RWPE2 (cell line): ENCODE measurements at regions not wholly inside any gene's neighbourhood (a gene's known extent, or its start where the extent isn't known, plus 50 kb on each side); places are given as distances from the start of the nearest gene placed in this dataset.

Experiments
- ATAC-seq: fragments of 200-7000 bp; cut with Tn5 transposase; 3 replicates; pipeline ENCODE4 v1.9.1; 2021; ENCODE audit warnings: low read depth
- DNase-seq: peaks from one replicate; pipeline ENCODE4 v3.0.0-alpha.2; 2020; ENCODE audit warnings: low spot score
- H3K27ac ChIP-seq: fragments of 450-650 bp; 2 replicates; pipeline ENCODE4 v1.5.1; 2017; ENCODE audit warnings: mild to moderate bottlenecking; ENCODE audit not compliant: poor library complexity, severe bottlenecking
- H3K27me3 ChIP-seq: fragments of 250-450 bp; sonication (Bioruptor Pico); 2 replicates; pipeline ENCODE4 v1.5.1; 2021; ENCODE audit warnings: mild to moderate bottlenecking, moderate library complexity; ENCODE audit not compliant: insufficient read depth, poor library complexity, severe bottlenecking
- H3K36me3 ChIP-seq: fragments of 250-450 bp; sonication (Bioruptor Pico); 2 replicates; pipeline ENCODE4 v1.5.1; 2020; ENCODE audit warnings: low read depth, mild to moderate bottlenecking, moderate library complexity
- H3K4me1 ChIP-seq: fragments of 250-450 bp; sonication (Bioruptor Pico); 2 replicates; pipeline ENCODE4 v1.5.1; 2021; ENCODE audit warnings: mild to moderate bottlenecking, moderate library complexity; ENCODE audit not compliant: insufficient read depth, poor library complexity, severe bottlenecking
- H3K4me3 ChIP-seq: fragments of 250-450 bp; sonication (Bioruptor Pico); 2 replicates; pipeline ENCODE4 v1.5.1; 2021; ENCODE audit warnings: mild to moderate bottlenecking, moderate library complexity; ENCODE audit not compliant: severe bottlenecking
- H3K9me3 ChIP-seq: fragments of 250-450 bp; sonication (Bioruptor Pico); 2 replicates; pipeline ENCODE4 v1.5.1; 2021; ENCODE audit warnings: mild to moderate bottlenecking, moderate library complexity; ENCODE audit not compliant: severe bottlenecking
- TF ChIP-seq, protein P1 (sequence below): fragments of 450-650 bp; IDR thresholded peaks from one replicate; pipeline ENCODE4 v1.5.1; 2017; ENCODE audit warnings: mild to moderate bottlenecking, moderate library complexity; ENCODE audit not compliant: poor library complexity, severe bottlenecking

GRCh38 chr4:148782284-148782683 lies 340.1 kb upstream of the NR3C2 start:
- TF ChIP-seq, protein P1, sequence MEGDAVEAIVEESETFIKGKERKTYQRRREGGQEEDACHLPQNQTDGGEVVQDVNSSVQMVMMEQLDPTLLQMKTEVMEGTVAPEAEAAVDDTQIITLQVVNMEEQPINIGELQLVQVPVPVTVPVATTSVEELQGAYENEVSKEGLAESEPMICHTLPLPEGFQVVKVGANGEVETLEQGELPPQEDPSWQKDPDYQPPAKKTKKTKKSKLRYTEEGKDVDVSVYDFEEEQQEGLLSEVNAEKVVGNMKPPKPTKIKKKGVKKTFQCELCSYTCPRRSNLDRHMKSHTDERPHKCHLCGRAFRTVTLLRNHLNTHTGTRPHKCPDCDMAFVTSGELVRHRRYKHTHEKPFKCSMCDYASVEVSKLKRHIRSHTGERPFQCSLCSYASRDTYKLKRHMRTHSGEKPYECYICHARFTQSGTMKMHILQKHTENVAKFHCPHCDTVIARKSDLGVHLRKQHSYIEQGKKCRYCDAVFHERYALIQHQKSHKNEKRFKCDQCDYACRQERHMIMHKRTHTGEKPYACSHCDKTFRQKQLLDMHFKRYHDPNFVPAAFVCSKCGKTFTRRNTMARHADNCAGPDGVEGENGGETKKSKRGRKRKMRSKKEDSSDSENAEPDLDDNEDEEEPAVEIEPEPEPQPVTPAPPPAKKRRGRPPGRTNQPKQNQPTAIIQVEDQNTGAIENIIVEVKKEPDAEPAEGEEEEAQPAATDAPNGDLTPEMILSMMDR, result no peak
- no peak overlapping the region for H3K4me3 ChIP-seq
- H3K4me1 ChIP-seq, result no peaks in the 10 kb centered on the region
- H3K36me3 ChIP-seq, result no peaks in the 10 kb centered on the region
- H3K27me3 ChIP-seq, result no peaks in the 10 kb centered on the region
- DNase-seq, result no peak
- no peaks in the 10 kb centered on the region for H3K9me3 ChIP-seq
- no peak for ATAC-seq
- no peak overlapping the region for H3K27ac ChIP-seq

- no peak for DNase-seq
- ATAC-seq, result no peak
- no peaks in the 10 kb centered on the region for H3K9me3 ChIP-seq
- no peak overlapping the region for H3K27ac ChIP-seq
- no peaks in the 10 kb centered on the region for H3K36me3 ChIP-seq
- TF ChIP-seq, protein P1, result no peak
- no peak overlapping the region for H3K4me3 ChIP-seq
- H3K4me1 ChIP-seq, result no peaks in the 10 kb centered on the region
- no peaks in the 10 kb centered on the region for H3K27me3 ChIP-seq
These were observed 338.3 kb upstream of the NR3C2 start for GRCh38 chr4:148780426-148781005.

DNA sequence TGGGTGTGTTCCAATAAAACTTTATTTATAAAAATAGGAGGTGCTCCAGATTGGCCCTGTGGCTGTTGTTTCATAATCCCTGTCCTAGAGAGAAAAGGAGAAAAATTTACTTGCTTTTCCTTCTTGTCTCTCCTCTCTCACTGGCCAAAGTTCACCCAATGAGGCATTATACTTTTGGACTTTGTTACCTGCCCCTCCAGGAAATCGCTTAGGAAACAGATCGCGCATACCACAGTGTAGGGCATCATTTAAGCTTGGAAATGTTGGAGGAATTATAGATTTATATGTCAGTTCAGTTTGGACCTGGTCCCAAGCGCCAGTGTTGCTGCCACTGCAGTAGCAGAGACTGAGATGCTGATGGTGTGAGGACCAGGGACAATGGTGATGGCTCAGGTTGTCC lies 337.6 kb upstream of the NR3C2 start:
- Histone ChIP-seq H3K27ac (no peak overlapping the region), H3K4me3 (no peak overlapping the region), H3K9me3 (no peaks in the 10 kb centered on the region), H3K4me1 (no peaks in the 10 kb centered on the region), H3K27me3 (no peaks in the 10 kb centered on the region), H3K36me3 (no peaks in the 10 kb centered on the region)
- TF ChIP-seq, protein P1, result no peak
- DNase-seq (no peak), ATAC-seq (no peak)

DNA sequence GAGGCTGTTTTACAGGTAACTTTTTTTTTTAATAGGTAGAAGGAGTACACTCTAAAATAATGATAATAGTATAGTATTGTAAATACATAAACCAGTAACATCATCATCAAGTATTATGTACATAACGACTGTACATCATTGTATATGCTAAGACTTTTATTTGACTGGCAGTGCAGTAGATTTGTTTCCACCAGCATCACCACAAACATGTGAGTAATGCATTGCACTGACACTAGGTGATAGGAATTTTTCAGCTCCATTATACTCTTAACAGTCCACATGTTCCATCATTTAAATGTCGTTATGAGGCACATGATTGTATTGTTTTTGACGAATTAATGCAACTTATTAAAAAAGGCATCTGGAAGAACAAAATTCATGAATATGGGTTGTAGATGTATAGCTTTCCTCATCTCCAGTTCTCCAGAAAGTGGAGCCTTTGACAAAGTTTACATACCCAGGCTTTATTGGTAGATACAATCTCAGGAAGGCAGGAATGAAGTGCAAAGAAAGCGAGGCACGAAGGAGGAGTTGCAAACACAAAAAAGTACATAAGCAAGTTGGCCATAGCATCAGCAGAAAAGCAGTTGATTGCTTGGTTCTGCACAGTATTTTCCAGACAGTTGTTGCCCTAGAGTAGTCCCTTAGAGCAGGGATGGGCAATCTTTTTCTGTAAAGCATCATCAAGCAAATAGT lies 336.9 kb upstream of the NR3C2 start:
- DNase-seq (no peak), ATAC-seq (no peak; the same call in 2 of the 3 replicates)
- Histone ChIP-seq H3K27ac (no peak overlapping the region), H3K27me3 (no peaks in the 10 kb centered on the region), H3K4me3 (no peak overlapping the region), H3K9me3 (no peaks in the 10 kb centered on the region), H3K36me3 (no peaks in the 10 kb centered on the region), H3K4me1 (no peaks in the 10 kb centered on the region)
- TF ChIP-seq, protein P1, result no peak

DNA sequence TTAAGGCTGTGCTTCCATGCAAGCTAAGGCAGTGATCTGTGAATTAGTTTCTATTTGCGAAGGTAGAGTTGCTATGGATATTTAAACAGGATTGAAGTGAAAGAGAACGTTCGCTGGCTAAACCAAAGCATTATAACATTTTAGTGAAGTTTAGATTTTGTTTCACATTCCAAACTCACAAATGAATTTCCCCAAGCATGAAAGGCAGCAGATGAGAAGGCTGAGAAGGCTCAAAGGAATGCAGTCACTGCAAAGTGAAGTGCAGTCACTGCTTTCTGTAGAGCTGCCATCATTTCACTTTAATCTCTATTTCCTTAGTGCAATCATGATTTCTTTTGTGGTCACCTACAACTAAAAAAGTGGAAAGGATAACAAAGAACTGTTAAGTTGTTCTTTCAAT lies 334.7 kb upstream of the NR3C2 start:
- Histone ChIP-seq H3K27ac (no peak overlapping the region), H3K4me1 (no peaks in the 10 kb centered on the region), H3K9me3 (no peaks in the 10 kb centered on the region), H3K36me3 (no peaks in the 10 kb centered on the region), H3K27me3 (no peaks in the 10 kb centered on the region), H3K4me3 (no peak overlapping the region)
- ATAC-seq, result no peak
- no peak for DNase-seq
- TF ChIP-seq, protein P1, result no peak
